ENCODE measurements at regions not wholly inside any gene's neighbourhood (a gene's known extent, or its start where the extent isn't known, plus 50 kb on each side); places are given as distances from the start of the nearest gene placed in this dataset.

DNA sequence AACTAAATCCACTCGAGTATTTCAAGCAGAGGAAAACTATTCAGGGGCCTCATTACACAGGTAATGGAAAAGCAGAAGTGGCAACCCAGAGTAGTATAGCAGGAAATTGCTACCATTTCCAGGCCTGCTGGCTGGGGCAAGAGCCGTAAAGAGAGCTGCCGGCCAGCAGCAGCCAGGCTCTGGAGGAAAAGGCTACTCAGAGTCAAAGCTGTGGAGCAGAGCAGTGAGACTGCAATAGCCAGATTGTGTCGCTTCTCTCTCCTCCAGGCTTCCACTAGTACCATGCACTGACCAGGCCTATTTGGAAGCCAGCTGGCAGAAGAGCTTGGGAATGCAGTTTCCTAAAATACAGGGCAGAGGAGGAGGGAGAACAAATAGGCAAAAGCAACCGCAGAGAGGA is 155.5 kb downstream of the OMA1 start:
- TF ChIP-seq POLR2A (conservative IDR thresholded peaks at IDR 0.05) (no peak), NRF1 (conservative IDR thresholded peaks at IDR 0.05 in 1 of 2, IDR thresholded peaks at IDR 0.05 in 1 of 2) (no peak)

Measured in K562 (cell line).